NT2/D1 (cell line): ENCODE measurements at regions not wholly inside any gene's neighbourhood (a gene's known extent, or its start where the extent isn't known, plus 50 kb on each side); places are given as distances from the start of the nearest gene placed in this dataset.

ENCODE experiments used
- DNase-seq: peaks from one replicate; pipeline ENCODE4 v3.0.0-alpha.2; 2011; ENCODE audit warnings: low read depth, low spot score
- H3K27me3 ChIP-seq: 2 replicates; pipeline ENCODE4 v1.6.0; 2011; ENCODE audit warnings: mild to moderate bottlenecking; ENCODE audit not compliant: insufficient read length, insufficient read depth
- H3K36me3 ChIP-seq: 2 replicates; pipeline ENCODE4 v1.6.1; 2011; ENCODE audit warnings: mild to moderate bottlenecking, low read length, mixed read lengths; ENCODE audit not compliant: insufficient read depth, insufficient read length
- H3K4me1 ChIP-seq: 2 replicates; pipeline ENCODE4 v1.5.1; 2011; ENCODE audit not compliant: insufficient read depth, insufficient read length
- H3K4me3 ChIP-seq: 2 replicates; pipeline ENCODE4 v1.5.1; 2011; ENCODE audit warnings: low read depth; ENCODE audit not compliant: insufficient read length
- H3K9ac ChIP-seq: 2 replicates; pipeline ENCODE4 v1.6.0; 2011; ENCODE audit warnings: low read depth; ENCODE audit not compliant: insufficient read length
- H3K9me3 ChIP-seq: 2 replicates; pipeline ENCODE4 v1.5.1; 2011; ENCODE audit warnings: mild to moderate bottlenecking, low read length; ENCODE audit not compliant: insufficient read depth
- SUZ12 ChIP-seq: IDR thresholded peaks from 2 replicates; pipeline ENCODE4 v1.6.1; 2011; ENCODE audit not compliant: insufficient read length, insufficient read depth; ENCODE audit errors: extremely low read depth
- YY1 ChIP-seq: IDR thresholded peaks from 2 replicates; pipeline ENCODE4 v1.6.1; 2011; ENCODE audit not compliant: insufficient read length, insufficient read depth
- ZNF274 ChIP-seq: IDR thresholded peaks from 2 replicates; pipeline ENCODE4 v1.6.1; 2011; ENCODE audit warnings: mild to moderate bottlenecking, low read depth, low read length

- H3K9ac ChIP-seq: no peak overlapping the region
- TF ChIP-seq SUZ12: no peak
- no peak for TF ChIP-seq ZNF274
- no peak for TF ChIP-seq YY1
- H3K4me1 ChIP-seq: no peaks in the 10 kb centered on the region
- H3K9me3 ChIP-seq: no peaks in the 10 kb centered on the region
- DNase-seq: no peak
- H3K36me3 ChIP-seq: no peaks in the 10 kb centered on the region
- H3K4me3 ChIP-seq: no peak overlapping the region
- no peaks in the 10 kb centered on the region for H3K27me3 ChIP-seq
These were observed 95.4 kb upstream of the CCDC80 start for GRCh38 chr3:112736386-112736785.

- no peak for TF ChIP-seq SUZ12
- TF ChIP-seq YY1: no peak
- TF ChIP-seq ZNF274: no peak
- DNase-seq: no peak
- H3K9me3 ChIP-seq: no peaks in the 10 kb centered on the region
These were observed 95.0 kb upstream of the CCDC80 start for GRCh38 chr3:112735926-112736325.

GRCh38 chr3:112734736-112735350, 93.9 kb upstream of the CCDC80 start:
- Histone ChIP-seq H3K4me3 (no peak overlapping the region), H3K9ac (no peak overlapping the region), H3K4me1 (no peaks in the 10 kb centered on the region), H3K36me3 (no peaks in the 10 kb centered on the region), H3K9me3 (no peaks in the 10 kb centered on the region), H3K27me3 (no peaks in the 10 kb centered on the region)
- DNase-seq: peak; percentile 75
- TF ChIP-seq SUZ12 (no peak), YY1 (no peak), ZNF274 (no peak)

More at GRCh38 chr3:112735926-112736325, 95.0 kb upstream of the CCDC80 start:
- Histone ChIP-seq H3K9ac (no peak overlapping the region), H3K27me3 (no peaks in the 10 kb centered on the region), H3K36me3 (no peaks in the 10 kb centered on the region), H3K4me3 (no peak overlapping the region), H3K4me1 (no peaks in the 10 kb centered on the region)

- no peaks in the 10 kb centered on the region for H3K27me3 ChIP-seq
- TF ChIP-seq ZNF274 (no peak), YY1 (no peak), SUZ12 (no peak)
- H3K9me3 ChIP-seq: no peaks in the 10 kb centered on the region
- H3K4me3 ChIP-seq: no peak overlapping the region
- no peak for DNase-seq
- H3K36me3 ChIP-seq: no peaks in the 10 kb centered on the region
- no peak overlapping the region for H3K9ac ChIP-seq
- no peaks in the 10 kb centered on the region for H3K4me1 ChIP-seq
These were observed 93.2 kb upstream of the CCDC80 start for GRCh38 chr3:112734171-112734570.

GRCh38 chr3:112730210-112730609, 89.3 kb upstream of the CCDC80 start:
- no peaks in the 10 kb centered on the region for H3K27me3 ChIP-seq
- no peak for DNase-seq

GRCh38 chr3:112721231-112721630, 80.3 kb upstream of the CCDC80 start:
- Histone ChIP-seq H3K4me1 (no peaks in the 10 kb centered on the region), H3K27me3 (no peaks in the 10 kb centered on the region), H3K9ac (no peak overlapping the region), H3K9me3 (peaks cover 12% of the 10 kb centered on the region), H3K4me3 (no peak overlapping the region), H3K36me3 (no peaks in the 10 kb centered on the region)
- no peak for DNase-seq
- TF ChIP-seq SUZ12 (no peak), ZNF274 (no peak), YY1 (no peak)

More at GRCh38 chr3:112730210-112730609, 89.3 kb upstream of the CCDC80 start:
- Histone ChIP-seq H3K9me3 (no peaks in the 10 kb centered on the region), H3K36me3 (no peaks in the 10 kb centered on the region), H3K4me3 (no peak overlapping the region), H3K4me1 (no peaks in the 10 kb centered on the region), H3K9ac (no peak overlapping the region)
- TF ChIP-seq YY1 (no peak), ZNF274 (no peak), SUZ12 (no peak)

GRCh38 chr3:112718967-112719366, 78.0 kb upstream of the CCDC80 start:
- H3K9ac ChIP-seq: no peak overlapping the region
- no peaks in the 10 kb centered on the region for H3K4me1 ChIP-seq
- no peak overlapping the region for H3K4me3 ChIP-seq
- no peak for DNase-seq
- H3K9me3 ChIP-seq: peaks cover 10% of the 10 kb centered on the region
- H3K27me3 ChIP-seq: no peaks in the 10 kb centered on the region
- TF ChIP-seq SUZ12: no peak
- TF ChIP-seq ZNF274: no peak
- TF ChIP-seq YY1: no peak
- no peaks in the 10 kb centered on the region for H3K36me3 ChIP-seq
